HUES6 (cell line): ENCODE measurements at regions not wholly inside any gene's neighbourhood (a gene's known extent, or its start where the extent isn't known, plus 50 kb on each side); places are given as distances from the start of the nearest gene placed in this dataset.

Experiments used
- H3K27ac ChIP-seq: 2 replicates; pipeline ENCODE4 v1.7.0; 2013; ENCODE audit warnings: low read depth, mild to moderate bottlenecking, low read length, inconsistent platforms
- H3K27me3 ChIP-seq: 2 replicates; pipeline ENCODE4 v1.6.1; 2013; ENCODE audit warnings: low read length; ENCODE audit not compliant: control insufficient read depth, insufficient read depth
- H3K36me3 ChIP-seq: 2 replicates; pipeline ENCODE4 v1.6.1; 2013; ENCODE audit warnings: low read length; ENCODE audit not compliant: control insufficient read depth, insufficient read depth
- H3K4me1 ChIP-seq: 2 replicates; pipeline ENCODE4 v1.6.1; 2013; ENCODE audit warnings: low read length; ENCODE audit not compliant: control insufficient read depth, insufficient read depth
- H3K4me3 ChIP-seq: 2 replicates; pipeline ENCODE4 v1.5.1; 2013; ENCODE audit warnings: low read depth, low read length
- H3K9ac ChIP-seq: one replicate; pipeline ENCODE4 v1.6.1; 2013; ENCODE audit warnings: mild to moderate bottlenecking, low read length
- H3K9me3 ChIP-seq: 2 replicates; pipeline ENCODE4 v1.6.1; 2013; ENCODE audit warnings: low read depth, low read length; ENCODE audit not compliant: control insufficient read depth, insufficient read depth

DNA sequence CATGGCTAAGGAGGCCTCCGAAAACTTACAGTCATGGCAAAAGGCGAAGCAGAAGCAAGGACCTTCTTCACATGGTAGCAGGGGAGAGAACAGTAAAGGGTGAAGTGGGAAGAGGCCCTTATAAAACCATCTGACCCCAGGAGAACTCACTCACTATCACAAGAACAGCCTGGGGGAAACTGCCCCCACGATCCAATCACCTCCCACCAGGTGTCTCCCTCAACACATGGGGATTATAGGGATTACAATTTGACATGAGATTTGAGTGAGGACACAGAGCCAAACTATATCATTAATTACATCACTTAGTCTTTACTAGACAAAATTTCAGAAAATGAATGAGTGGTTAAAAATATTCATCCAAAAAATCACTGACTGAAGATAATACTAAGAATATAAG lies 453.6 kb downstream of the COL12A1 start:
- no peaks in the 10 kb centered on the region for H3K27me3 ChIP-seq
- no peak overlapping the region for H3K4me3 ChIP-seq
- H3K36me3 ChIP-seq, result no peaks in the 10 kb centered on the region
- H3K4me1 ChIP-seq, result no peaks in the 10 kb centered on the region; the same call in 1 of the 2 replicates
- H3K27ac ChIP-seq, result no peak overlapping the region
- no peak overlapping the region for H3K9ac ChIP-seq
- H3K9me3 ChIP-seq, result no peaks in the 10 kb centered on the region

GRCh38 chr6:74750826-74751225 lies 455.0 kb downstream of the COL12A1 start:
- no peak overlapping the region for H3K4me3 ChIP-seq
- H3K4me1 ChIP-seq, result no peaks in the 10 kb centered on the region; the same call in 1 of the 2 replicates
- H3K27ac ChIP-seq, result no peak overlapping the region
- H3K9me3 ChIP-seq, result no peaks in the 10 kb centered on the region
- no peaks in the 10 kb centered on the region for H3K27me3 ChIP-seq
- H3K9ac ChIP-seq, result no peak overlapping the region
- no peaks in the 10 kb centered on the region for H3K36me3 ChIP-seq

- H3K4me1 ChIP-seq, result no peaks in the 10 kb centered on the region; the same call in 1 of the 2 replicates
- H3K9me3 ChIP-seq, result no peaks in the 10 kb centered on the region
- H3K4me3 ChIP-seq, result no peak overlapping the region
- H3K27ac ChIP-seq, result no peak overlapping the region
- H3K36me3 ChIP-seq, result no peaks in the 10 kb centered on the region
- no peaks in the 10 kb centered on the region for H3K27me3 ChIP-seq
- H3K9ac ChIP-seq, result no peak overlapping the region
Observed at GRCh38 chr6:74749211-74750147, 456.4 kb downstream of the COL12A1 start.

- no peak overlapping the region for H3K27ac ChIP-seq
Observed at GRCh38 chr6:74745670-74746069, 460.2 kb downstream of the COL12A1 start.

GRCh38 chr6:74742793-74743508 lies 462.9 kb downstream of the COL12A1 start:
- no peak overlapping the region for H3K9ac ChIP-seq
- no peak overlapping the region for H3K4me3 ChIP-seq
- no peak overlapping the region for H3K27ac ChIP-seq
- no peaks in the 10 kb centered on the region for H3K27me3 ChIP-seq
- H3K36me3 ChIP-seq, result no peaks in the 10 kb centered on the region
- H3K4me1 ChIP-seq, result no peaks in the 10 kb centered on the region
- no peaks in the 10 kb centered on the region for H3K9me3 ChIP-seq

More at GRCh38 chr6:74745670-74746069, 460.2 kb downstream of the COL12A1 start:
- no peaks in the 10 kb centered on the region for H3K9me3 ChIP-seq
- no peaks in the 10 kb centered on the region for H3K27me3 ChIP-seq
- H3K4me1 ChIP-seq, result no peaks in the 10 kb centered on the region; the same call in 1 of the 2 replicates
- no peak overlapping the region for H3K9ac ChIP-seq
- no peaks in the 10 kb centered on the region for H3K36me3 ChIP-seq
- H3K4me3 ChIP-seq, result no peak overlapping the region

GRCh38 chr6:74741646-74742045 lies 464.2 kb downstream of the COL12A1 start:
- H3K4me3 ChIP-seq, result no peak overlapping the region
- no peaks in the 10 kb centered on the region for H3K9me3 ChIP-seq
- no peak overlapping the region for H3K9ac ChIP-seq
- H3K27me3 ChIP-seq, result no peaks in the 10 kb centered on the region
- no peaks in the 10 kb centered on the region for H3K36me3 ChIP-seq
- no peak overlapping the region for H3K27ac ChIP-seq
- no peaks in the 10 kb centered on the region for H3K4me1 ChIP-seq

- no peaks in the 10 kb centered on the region for H3K27me3 ChIP-seq
- H3K9ac ChIP-seq, result no peak overlapping the region
- H3K4me3 ChIP-seq, result no peak overlapping the region
- no peaks in the 10 kb centered on the region for H3K9me3 ChIP-seq
- no peaks in the 10 kb centered on the region for H3K4me1 ChIP-seq
- no peaks in the 10 kb centered on the region for H3K36me3 ChIP-seq
- H3K27ac ChIP-seq, result no peak overlapping the region
Observed at GRCh38 chr6:74735304-74735703, 470.5 kb downstream of the COL12A1 start.

- Histone ChIP-seq H3K27me3 (no peaks in the 10 kb centered on the region), H3K27ac (no peak overlapping the region), H3K9me3 (no peaks in the 10 kb centered on the region), H3K36me3 (no peaks in the 10 kb centered on the region), H3K4me1 (no peaks in the 10 kb centered on the region), H3K9ac (no peak overlapping the region), H3K4me3 (no peak overlapping the region)
Observed at GRCh38 chr6:74734901-74735300, 471.0 kb downstream of the COL12A1 start.

DNA sequence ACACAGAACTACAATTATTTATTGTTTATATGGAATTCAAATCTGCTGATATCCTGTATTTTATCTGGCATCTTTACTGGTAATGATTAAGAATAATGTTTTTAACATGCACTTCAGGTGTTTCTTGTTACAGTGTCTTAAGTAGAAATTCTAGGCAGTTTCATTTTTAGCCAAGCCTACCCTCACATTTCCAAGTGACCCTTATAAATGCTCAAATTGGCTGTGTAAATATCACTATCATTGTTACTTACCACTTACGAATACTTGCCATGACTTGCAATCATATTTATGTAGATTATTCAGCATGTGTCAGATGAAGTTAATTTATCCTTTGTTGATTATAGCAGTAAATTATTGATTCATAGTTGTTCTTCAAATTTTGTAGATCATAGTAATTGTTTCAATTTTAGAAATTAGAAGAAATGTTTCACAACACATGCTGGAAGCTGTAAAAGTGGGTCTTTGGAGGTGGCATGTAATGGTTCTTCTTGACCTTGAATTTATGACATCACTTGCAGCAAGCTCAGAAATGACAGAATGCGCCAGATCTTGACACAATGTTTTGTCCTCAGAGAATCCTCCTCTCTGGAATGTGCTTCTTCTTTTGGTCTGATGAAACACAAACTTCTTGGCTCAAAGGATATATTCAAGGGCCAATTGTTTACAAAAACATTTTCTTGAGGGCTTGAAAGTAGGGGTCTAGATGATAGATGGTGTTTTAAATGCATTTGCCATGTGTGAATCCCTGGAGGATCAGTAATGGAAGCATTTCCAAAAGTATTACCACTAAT lies 471.8 kb downstream of the COL12A1 start:
- no peaks in the 10 kb centered on the region for H3K27me3 ChIP-seq
- H3K36me3 ChIP-seq, result no peaks in the 10 kb centered on the region
- no peak overlapping the region for H3K27ac ChIP-seq
- H3K9me3 ChIP-seq, result no peaks in the 10 kb centered on the region
- no peaks in the 10 kb centered on the region for H3K4me1 ChIP-seq
- no peak overlapping the region for H3K9ac ChIP-seq
- H3K4me3 ChIP-seq, result no peak overlapping the region

DNA sequence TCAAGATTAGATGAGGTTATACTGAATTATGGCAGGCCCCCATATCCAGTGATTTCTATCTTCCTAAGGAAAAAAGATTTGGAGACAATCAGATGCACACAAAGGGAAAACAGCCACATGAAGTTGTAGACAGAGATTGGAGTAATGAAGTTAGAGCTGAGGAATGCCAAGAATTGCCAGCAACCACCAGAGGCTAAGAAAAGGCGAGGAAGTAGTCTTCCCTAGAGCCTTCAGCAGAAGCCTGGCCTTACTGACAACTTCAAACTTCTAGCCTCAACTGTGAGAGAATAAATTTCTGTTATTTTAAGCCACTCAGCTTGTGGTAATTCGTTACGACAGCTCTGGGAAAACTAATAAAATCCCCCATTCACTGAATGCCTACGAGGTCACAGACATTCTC lies 473.9 kb downstream of the COL12A1 start:
- no peak overlapping the region for H3K27ac ChIP-seq
- H3K9me3 ChIP-seq, result no peaks in the 10 kb centered on the region
- H3K4me1 ChIP-seq, result no peaks in the 10 kb centered on the region; the same call in 1 of the 2 replicates
- H3K4me3 ChIP-seq, result no peak overlapping the region
- H3K27me3 ChIP-seq, result no peaks in the 10 kb centered on the region
- no peaks in the 10 kb centered on the region for H3K36me3 ChIP-seq
- no peak overlapping the region for H3K9ac ChIP-seq
